MCF 10A (cell line): ENCODE measurements at regions not wholly inside any gene's neighbourhood (a gene's known extent, or its start where the extent isn't known, plus 50 kb on each side); places are given as distances from the start of the nearest gene placed in this dataset.

ENCODE experiments used
- BruUV-seq: library from RNA; stranded (reverse); fragments of 400-500 nt; replicated peaks from 2 replicates; lab custom pipeline; 2021; lab: Mats Ljungman, UMichigan
- CTCF ChIA-PET: fragments of 300-600 bp; sonication (Branson Sonifier 250); formaldehyde crosslinking; extraction: SDS; loops from one replicate; lab custom pipeline; 2021; ENCODE audit warnings: antibody characterized with exemption, inconsistent platforms; lab: Yijun Ruan, JAX
- POLR2A ChIA-PET: fragments of 300-600, 350-650 bp; sonication (Branson Sonifier 250); formaldehyde crosslinking; extraction: SDS; loops from one replicate; lab custom pipeline; 2020; ENCODE audit warnings: antibody characterized with exemption, inconsistent platforms; lab: Yijun Ruan, JAX
- DNase-seq: peaks from one replicate; pipeline ENCODE4 v3.0.0-alpha.2; 2018; ENCODE audit not compliant: unreplicated experiment
- H3K27ac Mint-ChIP-seq: one replicate; pipeline ENCODE4 v1.8.0; 2022; ENCODE audit warnings: mild to moderate bottlenecking, low read depth, mixed read lengths; ENCODE audit not compliant: unreplicated experiment
- H3K27me3 Mint-ChIP-seq: one replicate; pipeline ENCODE4 v1.8.0; 2022; ENCODE audit warnings: mixed read lengths; ENCODE audit not compliant: insufficient read depth, unreplicated experiment
- H3K36me3 Mint-ChIP-seq: one replicate; pipeline ENCODE4 v1.8.0; 2022; ENCODE audit warnings: mild to moderate bottlenecking, moderate library complexity, mixed read lengths; ENCODE audit not compliant: insufficient read depth, unreplicated experiment
- H3K4me1 Mint-ChIP-seq: one replicate; pipeline ENCODE4 v1.8.0; 2022; ENCODE audit warnings: mixed read lengths; ENCODE audit not compliant: insufficient read depth, unreplicated experiment
- H3K4me3 Mint-ChIP-seq: one replicate; pipeline ENCODE4 v1.8.0; 2022; ENCODE audit warnings: mild to moderate bottlenecking, moderate library complexity, mixed read lengths; ENCODE audit not compliant: unreplicated experiment
- H3K9me3 Mint-ChIP-seq: one replicate; pipeline ENCODE4 v1.8.0; 2022; ENCODE audit warnings: mixed read lengths; ENCODE audit not compliant: unreplicated experiment
- intact Hi-C: fragments of 100-400 bp; cut with micrococcal nuclease; formaldehyde crosslinking; loops from 2 replicates; pipeline ENCODE4 v1.14.1; 2022
- TF ChIP-seq, protein P1 (sequence below): fragments of 200-600 bp; IDR thresholded peaks from one replicate; pipeline ENCODE4 v1.8.0; 2022; ENCODE audit warnings: antibody characterized with exemption, mild to moderate bottlenecking; ENCODE audit not compliant: unreplicated experiment

DNA sequence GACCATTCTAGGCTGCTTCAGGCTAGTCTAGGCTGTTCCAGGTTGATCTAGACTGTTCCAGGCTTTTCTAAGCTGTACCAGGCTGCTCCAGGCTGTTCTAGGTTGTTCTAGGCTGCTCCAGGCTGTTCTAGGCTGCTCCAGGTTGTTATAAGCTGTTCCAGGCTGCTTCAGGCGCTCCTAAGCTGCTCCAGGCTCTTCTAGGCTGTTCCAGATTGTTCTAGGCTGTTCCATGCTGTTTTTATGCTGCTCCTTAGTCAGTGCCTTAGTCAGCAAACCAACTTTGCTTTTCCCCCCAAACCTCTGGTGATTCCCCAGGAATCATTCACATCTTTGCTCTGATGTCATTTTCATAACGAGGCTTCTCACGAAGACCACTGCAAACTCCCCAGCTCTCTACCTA is 171.4 kb upstream of the GALNT2 start:
- POLR2A ChIA-PET: interaction anchor here (0.6 to 5.1 kb wide), 2 partner anchors 8 to 166 kb away, joined by 3 to 25 read pairs; no protein-coding TSS in a partner anchor
- H3K27me3 Mint-ChIP-seq: no peaks in the 10 kb centered on the region
- DNase-seq: no peak
- intact Hi-C loops: no loop called here
- no peak overlapping the region for H3K27ac Mint-ChIP-seq
- TF ChIP-seq, protein P1, sequence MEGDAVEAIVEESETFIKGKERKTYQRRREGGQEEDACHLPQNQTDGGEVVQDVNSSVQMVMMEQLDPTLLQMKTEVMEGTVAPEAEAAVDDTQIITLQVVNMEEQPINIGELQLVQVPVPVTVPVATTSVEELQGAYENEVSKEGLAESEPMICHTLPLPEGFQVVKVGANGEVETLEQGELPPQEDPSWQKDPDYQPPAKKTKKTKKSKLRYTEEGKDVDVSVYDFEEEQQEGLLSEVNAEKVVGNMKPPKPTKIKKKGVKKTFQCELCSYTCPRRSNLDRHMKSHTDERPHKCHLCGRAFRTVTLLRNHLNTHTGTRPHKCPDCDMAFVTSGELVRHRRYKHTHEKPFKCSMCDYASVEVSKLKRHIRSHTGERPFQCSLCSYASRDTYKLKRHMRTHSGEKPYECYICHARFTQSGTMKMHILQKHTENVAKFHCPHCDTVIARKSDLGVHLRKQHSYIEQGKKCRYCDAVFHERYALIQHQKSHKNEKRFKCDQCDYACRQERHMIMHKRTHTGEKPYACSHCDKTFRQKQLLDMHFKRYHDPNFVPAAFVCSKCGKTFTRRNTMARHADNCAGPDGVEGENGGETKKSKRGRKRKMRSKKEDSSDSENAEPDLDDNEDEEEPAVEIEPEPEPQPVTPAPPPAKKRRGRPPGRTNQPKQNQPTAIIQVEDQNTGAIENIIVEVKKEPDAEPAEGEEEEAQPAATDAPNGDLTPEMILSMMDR: no peak
- no peak overlapping the region for H3K4me3 Mint-ChIP-seq
- CTCF ChIA-PET: interaction anchor here (0.5 to 1.5 kb wide), 4 partner anchors 18 to 191 kb away, joined by 3 to 4 read pairs (median 3); no protein-coding TSS in a partner anchor
- no peaks in the 10 kb centered on the region for H3K36me3 Mint-ChIP-seq
- BruUV-seq: no TSS peak
- H3K4me1 Mint-ChIP-seq: peaks cover 5% of the 10 kb centered on the region
- no peaks in the 10 kb centered on the region for H3K9me3 Mint-ChIP-seq

DNA sequence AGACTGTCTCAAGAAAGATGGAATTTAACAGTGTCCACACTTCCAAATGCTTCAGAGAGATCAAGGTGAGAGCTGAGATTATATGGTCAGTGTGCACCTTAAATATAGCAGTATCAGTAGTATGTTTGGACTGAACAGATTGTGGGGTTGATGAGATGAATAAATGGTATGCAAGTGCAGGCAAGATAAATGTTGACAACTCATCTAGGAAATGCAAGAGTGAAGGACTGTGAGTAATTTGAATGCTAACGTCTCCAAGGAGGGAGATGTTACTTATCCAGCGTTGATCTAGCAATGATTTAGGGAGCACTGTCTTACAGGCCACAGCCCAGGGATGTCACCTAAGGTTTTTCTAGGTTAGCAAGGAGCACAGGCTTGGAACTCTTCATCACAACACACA is 170.7 kb upstream of the GALNT2 start:
- Mint-ChIP-seq H3K27ac (no peak overlapping the region), H3K27me3 (peaks cover 4% of the 10 kb centered on the region), H3K4me3 (no peak overlapping the region), H3K36me3 (no peaks in the 10 kb centered on the region), H3K9me3 (no peaks in the 10 kb centered on the region), H3K4me1 (peaks cover 5% of the 10 kb centered on the region)
- TF ChIP-seq, protein P1: no peak
- ChIA-PET CTCF (no interaction called here), POLR2A (interaction anchor here (0.6 to 5.1 kb wide), 3 partner anchors 9 to 165 kb away, joined by 3 to 25 read pairs (median 4); no protein-coding TSS in a partner anchor)
- intact Hi-C loops: no loop called here
- no peak for DNase-seq
- no TSS peak for BruUV-seq

DNA sequence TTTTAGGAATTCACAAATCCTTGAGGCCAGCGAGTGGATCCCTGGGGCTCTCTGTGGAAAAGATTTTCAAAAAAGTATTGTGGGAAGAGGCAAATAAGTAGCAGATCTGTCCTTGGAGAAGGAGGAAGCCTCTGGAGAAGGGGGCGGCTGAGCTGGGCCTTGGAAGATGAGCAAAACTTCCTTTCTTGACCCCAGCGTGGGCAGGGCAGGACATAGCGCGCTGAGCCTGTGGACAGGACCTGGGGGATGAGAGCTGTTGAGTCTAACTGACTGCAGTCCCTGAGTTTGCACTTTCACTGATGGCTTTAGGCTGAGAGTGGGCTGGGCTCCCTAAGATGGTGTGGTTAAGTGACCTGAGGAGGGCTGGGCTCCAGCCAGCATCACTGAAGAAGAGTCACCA is 170.2 kb upstream of the GALNT2 start:
- Mint-ChIP-seq H3K27ac (no peak overlapping the region), H3K4me3 (no peak overlapping the region), H3K9me3 (no peaks in the 10 kb centered on the region), H3K4me1 (peaks cover 5% of the 10 kb centered on the region), H3K27me3 (peaks cover 9% of the 10 kb centered on the region), H3K36me3 (no peaks in the 10 kb centered on the region)
- no TSS peak for BruUV-seq
- intact Hi-C loops: no loop called here
- TF ChIP-seq, protein P1: no peak
- ChIA-PET CTCF (no interaction called here), POLR2A (interaction anchor here (1.1 to 5.1 kb wide), 2 partner anchors 9 to 19 kb away, joined by 4 to 25 read pairs; no protein-coding TSS in a partner anchor)
- DNase-seq: no peak

DNA sequence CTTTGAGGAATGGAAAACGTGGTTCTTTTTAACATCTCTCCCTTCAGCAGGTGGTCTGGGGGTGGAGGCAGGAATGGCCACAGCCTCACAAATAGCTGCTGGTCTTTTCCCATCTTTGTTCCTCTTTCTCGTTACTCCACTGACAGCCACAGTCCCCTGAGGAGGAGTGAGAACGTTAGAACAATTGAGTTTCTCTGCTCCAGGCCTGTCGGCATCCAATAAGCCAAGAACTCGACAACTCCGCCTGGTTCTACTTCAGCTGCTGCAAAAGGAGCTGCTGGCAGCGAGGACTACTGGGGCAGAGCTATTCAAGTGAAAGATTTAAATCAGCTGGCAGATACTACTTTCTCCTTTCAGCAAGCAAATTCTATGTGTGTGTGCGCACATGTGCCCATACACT is 169.5 kb upstream of the GALNT2 start:
- TF ChIP-seq, protein P1: no peak
- no peak for DNase-seq
- no peak overlapping the region for H3K27ac Mint-ChIP-seq
- CTCF ChIA-PET: interaction anchor here (0.5 to 2.0 kb wide), 3 partner anchors 9 to 138 kb away, joined by 4 to 6 read pairs (median 6); no protein-coding TSS in a partner anchor
- no peaks in the 10 kb centered on the region for H3K9me3 Mint-ChIP-seq
- H3K4me3 Mint-ChIP-seq: no peak overlapping the region
- intact Hi-C loops: no loop called here
- peaks cover 5% of the 10 kb centered on the region for H3K4me1 Mint-ChIP-seq
- BruUV-seq: no TSS peak
- POLR2A ChIA-PET: interaction anchor here (1.1 to 5.1 kb wide), 2 partner anchors 10 to 20 kb away, joined by 4 to 25 read pairs; no protein-coding TSS in a partner anchor
- H3K27me3 Mint-ChIP-seq: peaks cover 15% of the 10 kb centered on the region
- no peaks in the 10 kb centered on the region for H3K36me3 Mint-ChIP-seq
